ENCODE measurements at regions not wholly inside any gene's neighbourhood (a gene's known extent, or its start where the extent isn't known, plus 50 kb on each side); places are given as distances from the start of the nearest gene placed in this dataset.

- intact Hi-C loops (cut with DNase I), result no loop called here
- ATAC-seq, result no peak
- no peak for DNase-seq (ENCODE audit: low spot score)
Observed at GRCh38 chrX:20374900-20375438, 108.3 kb upstream of the RPS6KA3 start.

- intact Hi-C loops (cut with DNase I), result no loop called here
- ATAC-seq, result no peak
Observed at GRCh38 chrX:20374450-20374849, 107.7 kb upstream of the RPS6KA3 start.

GRCh38 chrX:20373063-20373462, 106.4 kb upstream of the RPS6KA3 start:
- ATAC-seq (no peak), DNase-seq (ENCODE audit: low spot score) (no peak)
- intact Hi-C loops (cut with DNase I), result no loop called here

More at GRCh38 chrX:20374450-20374849, 107.7 kb upstream of the RPS6KA3 start:
- DNase-seq (ENCODE audit: low spot score), result no peak

GRCh38 chrX:20372533-20372932, 105.8 kb upstream of the RPS6KA3 start:
- DNase-seq (ENCODE audit: low spot score) (no peak), ATAC-seq (no peak)
- intact Hi-C loops (cut with DNase I), result no loop called here

GRCh38 chrX:20369468-20369867, 102.8 kb upstream of the RPS6KA3 start:
- intact Hi-C loops (cut with DNase I), result no loop called here
- no peak for ATAC-seq
- no peak for DNase-seq (ENCODE audit: low spot score)

- ATAC-seq (no peak), DNase-seq (ENCODE audit: low spot score) (no peak)
- intact Hi-C loops (cut with DNase I), result no loop called here
Observed at GRCh38 chrX:20364238-20364637, 97.5 kb upstream of the RPS6KA3 start.

- ATAC-seq, result no peak
Observed at GRCh38 chrX:20363275-20363674, 96.6 kb upstream of the RPS6KA3 start.

GRCh38 chrX:20362268-20363267, 95.9 kb upstream of the RPS6KA3 start:
- peak; percentile 65 for ATAC-seq
- no peak for DNase-seq (ENCODE audit: low spot score)
- intact Hi-C loops (cut with DNase I), result no loop called here

More at GRCh38 chrX:20363275-20363674, 96.6 kb upstream of the RPS6KA3 start:
- intact Hi-C loops (cut with DNase I), result no loop called here
- no peak for DNase-seq (ENCODE audit: low spot score)

- DNase-seq (ENCODE audit: low spot score) (no peak), ATAC-seq (peak; percentile 89)
- intact Hi-C loops (cut with DNase I), result no loop called here
Observed at GRCh38 chrX:20361890-20362262, 95.2 kb upstream of the RPS6KA3 start.

GRCh38 chrX:20361081-20361889, 94.6 kb upstream of the RPS6KA3 start:
- ATAC-seq (peak; percentile 79), DNase-seq (ENCODE audit: low spot score) (no peak)
- intact Hi-C loops (cut with DNase I), result no loop called here

- ATAC-seq (no peak), DNase-seq (ENCODE audit: low spot score) (no peak)
- intact Hi-C loops (cut with DNase I), result no loop called here
Observed at GRCh38 chrX:20355187-20355586, 88.5 kb upstream of the RPS6KA3 start.

- intact Hi-C loops (cut with DNase I), result no loop called here
- ATAC-seq (no peak), DNase-seq (ENCODE audit: low spot score) (no peak)
Observed at GRCh38 chrX:20354505-20354904, 87.8 kb upstream of the RPS6KA3 start.

GRCh38 chrX:20352935-20353336, 86.2 kb upstream of the RPS6KA3 start:
- intact Hi-C loops (cut with DNase I), result no loop called here
- no peak for DNase-seq (ENCODE audit: low spot score)
- ATAC-seq, result no peak

GRCh38 chrX:20352504-20352903, 85.8 kb upstream of the RPS6KA3 start:
- intact Hi-C loops (cut with DNase I), result no loop called here
- DNase-seq (ENCODE audit: low spot score), result no peak
- no peak for ATAC-seq

GRCh38 chrX:20350596-20350995, 83.9 kb upstream of the RPS6KA3 start:
- DNase-seq (ENCODE audit: low spot score) (no peak), ATAC-seq (no peak)
- intact Hi-C loops (cut with DNase I), result no loop called here

- DNase-seq (ENCODE audit: low spot score) (no peak), ATAC-seq (no peak)
- intact Hi-C loops (cut with DNase I), result no loop called here
Observed at GRCh38 chrX:20348139-20348538, 81.4 kb upstream of the RPS6KA3 start.

GRCh38 chrX:20347481-20347880, 80.8 kb upstream of the RPS6KA3 start:
- ATAC-seq, result no peak
- no peak for DNase-seq (ENCODE audit: low spot score)
- intact Hi-C loops (cut with DNase I), result no loop called here

- DNase-seq (ENCODE audit: low spot score), result no peak
- intact Hi-C loops (cut with DNase I), result no loop called here
- no peak for ATAC-seq
Observed at GRCh38 chrX:20333672-20334071, 67.0 kb upstream of the RPS6KA3 start.

- intact Hi-C loops (cut with DNase I), result no loop called here
- DNase-seq (ENCODE audit: low spot score), result no peak
- no peak for ATAC-seq
Observed at GRCh38 chrX:20330545-20330944, 63.8 kb upstream of the RPS6KA3 start.

GRCh38 chrX:20329435-20329834, 62.7 kb upstream of the RPS6KA3 start:
- ATAC-seq (no peak), DNase-seq (ENCODE audit: low spot score) (no peak)
- intact Hi-C loops (cut with DNase I), result no loop called here
